IMR-90 (cell line): ENCODE measurements at regions not wholly inside any gene's neighbourhood (a gene's known extent, or its start where the extent isn't known, plus 50 kb on each side); places are given as distances from the start of the nearest gene placed in this dataset.

Experiments used
- ATAC-seq: fragments of 200-7000 bp; cut with Tn5 transposase; 2 replicates; pipeline ENCODE4 v1.9.1; 2020; ENCODE audit warnings: low read depth, mild to moderate bottlenecking, moderate library complexity
- BruUV-seq: library from RNA; stranded (reverse); fragments of 400-500 nt; replicated peaks from 2 replicates; lab custom pipeline; 2021; lab: Mats Ljungman, UMichigan
- CTCF ChIA-PET: fragments of 300-600 bp; formaldehyde crosslinking; extraction: SDS; loops from one replicate; lab custom pipeline; 2021; ENCODE audit warnings: antibody characterized with exemption; lab: Yijun Ruan, JAX
- POLR2A ChIA-PET: fragments of 300-600 bp; sonication (Branson Sonifier 250); formaldehyde crosslinking; loops from one replicate; lab custom pipeline; 2022; ENCODE audit warnings: antibody characterized with exemption; ENCODE audit not compliant: unreplicated experiment; lab: Charles Lee
- DNase-seq: peaks from one replicate; pipeline ENCODE4 v3.0.0; 2013
- H2AFZ ChIP-seq: replicated peaks from 2 replicates; pipeline ENCODE3; 2013; ENCODE audit warnings: low read length, mild to moderate bottlenecking; ENCODE audit not compliant: poor library complexity
- H2AK5ac ChIP-seq: 2 replicates; pipeline ENCODE4 v1.6.1; 2013; ENCODE audit warnings: low read depth, low read length, inconsistent platforms
- H2AK9ac ChIP-seq: replicated peaks from 2 replicates; pipeline ENCODE3; 2013; ENCODE audit warnings: mild to moderate bottlenecking, low read depth, low read length, moderate library complexity; ENCODE audit not compliant: poor library complexity
- H2BK120ac ChIP-seq: 2 replicates; pipeline ENCODE4 v1.6.1; 2013; ENCODE audit warnings: low read depth, low read length, inconsistent platforms
- H2BK15ac ChIP-seq: 3 replicates; pipeline ENCODE4 v1.6.1; 2013; ENCODE audit warnings: low read depth, low read length, inconsistent platforms
- H2BK20ac ChIP-seq: 2 replicates; pipeline ENCODE4 v1.6.1; 2013; ENCODE audit warnings: low read depth, mild to moderate bottlenecking, inconsistent platforms, low read length, moderate library complexity
- H2BK5ac ChIP-seq: 2 replicates; pipeline ENCODE4 v1.6.1; 2013; ENCODE audit warnings: mild to moderate bottlenecking, low read depth, low read length, inconsistent platforms; ENCODE audit not compliant: poor library complexity, severe bottlenecking
- H3K14ac ChIP-seq: replicated peaks from 2 replicates; pipeline ENCODE4 v1.6.1; 2013; ENCODE audit warnings: low read depth, low read length, inconsistent platforms
- H3K18ac ChIP-seq: 2 replicates; pipeline ENCODE4 v1.6.1; 2013; ENCODE audit warnings: low read depth, low read length, control low read depth
- H3K23ac ChIP-seq: 2 replicates; pipeline ENCODE4 v1.6.1; 2013; ENCODE audit warnings: low read depth, low read length, inconsistent platforms
- H3K27ac ChIP-seq: 2 replicates; pipeline ENCODE4 v1.5.1; 2013; ENCODE audit warnings: mild to moderate bottlenecking, control low read depth, low read length; ENCODE audit not compliant: insufficient read depth
- H3K27me3 ChIP-seq: 2 replicates; pipeline ENCODE4 v1.6.1; 2013; ENCODE audit warnings: low read length; ENCODE audit not compliant: control insufficient read depth, insufficient read depth
- H3K36me3 ChIP-seq: 2 replicates; pipeline ENCODE4 v1.6.1; 2013; ENCODE audit warnings: low read length, mixed read lengths; ENCODE audit not compliant: control insufficient read depth, insufficient read depth
- H3K4ac ChIP-seq: 2 replicates; pipeline ENCODE4 v1.6.1; 2013; ENCODE audit warnings: low read depth, low read length, inconsistent platforms
- H3K4me1 ChIP-seq: 2 replicates; pipeline ENCODE4 v1.6.1; 2013; ENCODE audit warnings: low read length, mixed read lengths; ENCODE audit not compliant: control insufficient read depth, insufficient read depth
- H3K4me2 ChIP-seq: 2 replicates; pipeline ENCODE4 v1.6.1; 2013; ENCODE audit warnings: low read depth, mild to moderate bottlenecking, control low read depth, low read length, moderate library complexity
- H3K4me3 ChIP-seq: 2 replicates; pipeline ENCODE4 v1.5.1; 2013; ENCODE audit warnings: low read depth, mild to moderate bottlenecking, control low read depth, low read length, moderate library complexity; ENCODE audit not compliant: insufficient read depth
- H3K56ac ChIP-seq: 2 replicates; pipeline ENCODE4 v1.6.1; 2013; ENCODE audit warnings: low read length, inconsistent platforms; ENCODE audit not compliant: insufficient read depth; ENCODE audit errors: extremely low read depth
- H3K79me1 ChIP-seq, 2 experiments: 2 replicates each; pipeline ENCODE4 v1.6.1; 2013; ENCODE audit warnings: low read length in 2 of 2, inconsistent platforms in 1 of 2, low read depth in 1 of 2
- H3K9ac ChIP-seq: 2 replicates; pipeline ENCODE4 v1.6.1; 2013; ENCODE audit warnings: low read depth, low read length, control low read depth
- H3K9me1 ChIP-seq: 2 replicates; pipeline ENCODE4 v1.6.1; 2013; ENCODE audit warnings: low read length, inconsistent platforms; ENCODE audit not compliant: insufficient read depth
- H3K9me3 ChIP-seq: 2 replicates; pipeline ENCODE4 v1.6.1; 2013; ENCODE audit warnings: low read length; ENCODE audit not compliant: control insufficient read depth, insufficient read depth
- H4K20me1 ChIP-seq: 2 replicates; pipeline ENCODE4 v1.6.1; 2013; ENCODE audit warnings: low read length, inconsistent platforms; ENCODE audit not compliant: insufficient read depth
- H4K5ac ChIP-seq: 2 replicates; pipeline ENCODE4 v1.6.1; 2013; ENCODE audit warnings: mild to moderate bottlenecking, low read depth, low read length, control low read depth
- H4K8ac ChIP-seq, 2 experiments: 2 replicates each; pipeline ENCODE4 v1.6.1; 2013; ENCODE audit warnings: low read depth in 2 of 2, low read length in 2 of 2, control low read depth in 1 of 2, inconsistent platforms in 1 of 2
- H4K91ac ChIP-seq: 2 replicates; pipeline ENCODE4 v1.6.1; 2013; ENCODE audit warnings: low read depth, low read length, inconsistent platforms; ENCODE audit not compliant: insufficient read depth
- BHLHE40 ChIP-seq: fragments of 150-350 bp; IDR thresholded peaks from 2 replicates; pipeline ENCODE4 v1.6.1; 2016; ENCODE audit warnings: mild to moderate bottlenecking, low read depth, low read length
- CEBPB ChIP-seq: IDR thresholded peaks from 2 replicates; pipeline ENCODE4 v1.6.1; 2012; ENCODE audit warnings: low read depth, low read length, improper control_type of control experiment
- CHD1 ChIP-seq: IDR thresholded peaks from 2 replicates; pipeline ENCODE4 v1.6.1; 2012; ENCODE audit warnings: low read depth, low read length, improper control_type of control experiment
- ELK1 ChIP-seq: fragments of 150-350 bp; IDR thresholded peaks from 2 replicates; pipeline ENCODE4 v1.6.1; 2016; ENCODE audit warnings: low read depth, mild to moderate bottlenecking, low read length, moderate library complexity, borderline replicate concordance
- MAZ ChIP-seq: IDR thresholded peaks from 2 replicates; pipeline ENCODE4 v1.6.1; 2012; ENCODE audit warnings: low read depth, mild to moderate bottlenecking, low read length, improper control_type of control experiment, moderate library complexity, borderline replicate concordance
- MXI1 ChIP-seq: IDR thresholded peaks from 2 replicates; pipeline ENCODE4 v1.6.1; 2012; ENCODE audit warnings: low read depth, mild to moderate bottlenecking, low read length, moderate library complexity, borderline replicate concordance
- NFE2L2 ChIP-seq: fragments of 150-350 bp; IDR thresholded peaks from 2 replicates; pipeline ENCODE4 v1.6.1; 2016; ENCODE audit warnings: low read depth, mild to moderate bottlenecking, low read length
- POLR2A ChIP-seq: IDR thresholded peaks from 2 replicates; pipeline ENCODE4 v1.6.1; 2012; ENCODE audit warnings: mild to moderate bottlenecking, low read depth, low read length
- RAD21 ChIP-seq: IDR thresholded peaks from 2 replicates; pipeline ENCODE4 v1.6.1; 2012; ENCODE audit warnings: low read length, improper control_type of control experiment
- SMC3 ChIP-seq: fragments of 150-350 bp; IDR thresholded peaks from 2 replicates; pipeline ENCODE4 v1.6.1; 2016; ENCODE audit warnings: low read depth, mild to moderate bottlenecking, antibody characterized with exemption, low read length, moderate library complexity
- WGBS, 2 experiments: methylation state at CpG; one replicate each; pipeline versions ENCODE4 v1.1.5 to v1.1.7; 2013; ENCODE audit warnings: missing lambda C conversion rate in 2 of 2; ENCODE audit not compliant: insufficient read length in 1 of 2; ENCODE audit errors: extremely low coverage in 2 of 2; 5-methylcytosine and 5-hydroxymethylcytosine counted together
- dilution Hi-C: fragments of 300-500 bp; cut with HindIII; formaldehyde crosslinking; loops from one replicate; pipeline ENCODE4 v1.14.3; 2018; ENCODE audit warnings: low sequenced_read_pairs; ENCODE audit not compliant: unreplicated experiment
- in situ Hi-C: fragments of 300-500 bp; cut with MboI; formaldehyde crosslinking; loops from 3 replicates; pipeline ENCODE4 v1.14.3; 2019; ENCODE audit warnings: low sequenced_read_pairs, inconsistent platforms, mixed read lengths
- intact Hi-C: fragments of 100-400 bp; cut with micrococcal nuclease; formaldehyde crosslinking; loops from 2 replicates; pipeline ENCODE4 v1.10.0; 2022
- TF ChIP-seq, protein P1 (sequence below): fragments of 150-350 bp; IDR thresholded peaks from 2 replicates; pipeline ENCODE4 v1.6.1; 2017; ENCODE audit warnings: mild to moderate bottlenecking, antibody characterized with exemption, low read length, low read depth

DNA sequence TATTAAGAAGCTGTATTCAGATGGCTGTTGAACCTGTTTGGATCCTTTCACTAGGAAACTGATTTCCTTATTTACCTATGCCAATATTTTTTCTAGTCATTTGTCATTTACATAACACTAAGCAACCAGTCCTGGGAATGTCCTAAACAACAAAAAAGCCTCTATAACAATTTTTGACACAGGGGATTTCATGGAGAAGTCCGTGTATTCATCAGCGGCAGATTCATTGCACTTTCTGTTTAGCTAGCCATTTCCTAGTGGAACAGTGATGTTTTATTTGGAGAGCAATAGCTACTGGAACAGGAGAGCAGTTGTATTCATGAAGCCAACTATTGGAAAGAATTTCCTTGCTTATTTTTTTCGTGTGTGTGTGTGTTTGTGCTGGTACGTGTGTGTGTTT is 604.3 kb upstream of the POU3F3 start:
- Histone ChIP-seq H2AFZ (no peak overlapping the region), H4K91ac (no peak overlapping the region), H2BK15ac (no peak overlapping the region), H2BK5ac (no peak overlapping the region), H2BK20ac (no peak overlapping the region), H3K27ac (no peak overlapping the region), H3K23ac (no peak overlapping the region), H4K5ac (no peak overlapping the region), H3K79me1 (no peaks in the 10 kb centered on the region), H3K4me2 (no peak overlapping the region), H3K4me1 (no peaks in the 10 kb centered on the region), H2AK9ac (no peak overlapping the region), H4K20me1 (no peaks in the 10 kb centered on the region), H2AK5ac (no peak overlapping the region), H2BK120ac (no peak overlapping the region), H3K18ac (no peak overlapping the region), H3K27me3 (no peaks in the 10 kb centered on the region), H3K36me3 (no peaks in the 10 kb centered on the region), H4K8ac (no peak overlapping the region), H3K14ac (no peak overlapping the region), H3K4ac (no peak overlapping the region), H3K4me3 (no peak overlapping the region), H3K9me3 (peaks cover 10% of the 10 kb centered on the region), H3K56ac (no peak overlapping the region), H3K9me1 (no peaks in the 10 kb centered on the region), H3K9ac (no peak overlapping the region)
- in situ Hi-C loops = no loop called here
- no TSS peak for BruUV-seq
- DNase-seq = no peak
- CTCF ChIA-PET = no interaction called here
- intact Hi-C loops = no loop called here
- dilution Hi-C loops = no loop called here
- POLR2A ChIA-PET = no interaction called here
- TF ChIP-seq, protein P1, sequence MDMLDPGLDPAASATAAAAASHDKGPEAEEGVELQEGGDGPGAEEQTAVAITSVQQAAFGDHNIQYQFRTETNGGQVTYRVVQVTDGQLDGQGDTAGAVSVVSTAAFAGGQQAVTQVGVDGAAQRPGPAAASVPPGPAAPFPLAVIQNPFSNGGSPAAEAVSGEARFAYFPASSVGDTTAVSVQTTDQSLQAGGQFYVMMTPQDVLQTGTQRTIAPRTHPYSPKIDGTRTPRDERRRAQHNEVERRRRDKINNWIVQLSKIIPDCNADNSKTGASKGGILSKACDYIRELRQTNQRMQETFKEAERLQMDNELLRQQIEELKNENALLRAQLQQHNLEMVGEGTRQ = no peak
- TF ChIP-seq NFE2L2 (no peak), MXI1 (no peak), POLR2A (no peak), SMC3 (no peak), RAD21 (no peak), CHD1 (no peak), BHLHE40 (no peak), MAZ (no peak), CEBPB (no peak), ELK1 (no peak)
- ATAC-seq = no peak
- no CpG with 5 or more reads among the region's 4 CpGs for WGBS, 2 experiments
